ENCODE measurements at regions not wholly inside any gene's neighbourhood (a gene's known extent, or its start where the extent isn't known, plus 50 kb on each side); places are given as distances from the start of the nearest gene placed in this dataset.

DNA sequence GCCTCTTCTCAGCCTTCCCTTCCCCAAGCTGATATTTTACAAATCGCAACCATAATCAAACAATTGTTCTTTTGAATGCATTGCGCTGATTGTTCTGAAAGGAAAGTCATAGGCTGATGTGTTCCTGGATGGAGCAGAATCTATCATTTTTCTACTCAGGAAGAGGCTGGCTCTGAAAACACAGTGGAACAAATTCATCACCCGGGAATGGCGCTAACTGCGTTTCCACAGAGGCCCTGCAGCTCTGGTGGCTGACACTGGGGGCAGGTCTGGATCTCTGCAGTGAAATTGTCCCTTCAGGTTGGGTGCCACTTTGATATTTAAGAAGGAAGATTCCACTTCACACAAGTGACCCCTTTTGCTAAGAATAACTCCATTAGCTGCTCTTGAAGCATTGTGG lies 1060.8 kb downstream of the UQCRFS1 start (continued):
- no peak for TF ChIP-seq PML (IDR thresholded peaks at IDR 0.05; ENCODE audit: low read length)
- no peak for TF ChIP-seq NFXL1 (IDR thresholded peaks at IDR 0.05; ENCODE audit: borderline replicate concordance)
- no peak for TF ChIP-seq CEBPB (IDR thresholded peaks at IDR 0.05; ENCODE audit: borderline replicate concordance in 1 of 2, low read depth in 2 of 2, low read length in 2 of 2)

DNA sequence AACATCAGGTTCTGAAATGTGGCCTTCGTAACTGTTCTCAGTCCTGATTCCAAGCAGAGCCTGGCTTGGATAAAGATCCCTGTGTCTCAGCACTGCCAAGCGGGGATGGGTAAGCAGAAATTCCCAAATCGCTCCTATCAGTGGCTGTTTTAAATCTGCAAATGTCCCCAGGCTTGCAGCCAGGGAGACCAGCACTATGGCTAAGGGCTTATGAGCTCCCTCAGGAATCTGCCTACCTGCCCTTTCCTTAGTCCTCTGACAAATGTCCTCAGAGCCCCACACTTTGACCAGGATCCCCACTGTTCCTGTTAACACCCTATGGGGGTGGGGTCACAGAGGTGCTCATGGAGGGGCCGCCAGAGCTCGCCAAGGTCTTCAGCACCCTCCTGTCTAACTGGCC lies 1062.8 kb downstream of the UQCRFS1 start:
- Histone ChIP-seq H3K4me3 (no peak overlapping the region), H3K9me3 (replicated peaks; ENCODE audit: control insufficient read depth, insufficient read depth, low read length) (no peaks in the 10 kb centered on the region; the same call in 2 of the 3 replicates), H3K4me1 (ENCODE audit: control insufficient read depth, insufficient read depth, low read length) (no peaks in the 10 kb centered on the region), H2AFZ (ENCODE audit: control insufficient read depth, low read depth, low read length) (no peak overlapping the region), H3K4me2 (ENCODE audit: control insufficient read depth, insufficient read depth) (no peak overlapping the region), H3K27me3 (replicated peaks in 1 of 2; ENCODE audit: control insufficient read depth in 2 of 2, insufficient read depth in 2 of 2, low read length in 1 of 2) (no peaks in the 10 kb centered on the region), H4K20me1 (ENCODE audit: control insufficient read depth, insufficient read depth) (no peaks in the 10 kb centered on the region), H3K9ac (ENCODE audit: control insufficient read depth, insufficient read depth, low read length) (no peak overlapping the region), H3K27ac (ENCODE audit: control insufficient read depth, insufficient read depth) (no peak overlapping the region), H3K36me3 (ENCODE audit: control insufficient read depth in 2 of 2, insufficient read depth in 2 of 2, low read length in 1 of 2) (no peaks in the 10 kb centered on the region), H3K79me2 (ENCODE audit: control insufficient read depth, insufficient read depth, low read length) (no peaks in the 10 kb centered on the region)
- CTCF ChIA-PET: interaction anchor here (1.0 to 1.4 kb wide), 3 partner anchors 66 to 137 kb away, joined by 3 read pairs; no protein-coding TSS in a partner anchor
- SMC1A ChIA-PET (ENCODE audit: uncharacterized antibody, unreplicated experiment): interaction anchor here (1.2 to 4.2 kb wide), 11 partner anchors 9 to 158 kb away, joined by 3 to 17 read pairs (median 5); no protein-coding TSS in a partner anchor
- WGBS (ENCODE audit: insufficient coverage, insufficient replicate concordance, low lambda C conversion rate, missing lambda C conversion rate): 65% methylated on average over 5 of the region's 5 CpGs
- no TSS peak for BruUV-seq (replicated peaks)
- FAIRE-seq (no peak), ATAC-seq (no peak), DNase-seq (ENCODE audit: low read depth, low spot score) (no peak)
- POLR2A ChIA-PET: interaction anchor here (2.2 kb wide), 1 partner anchor 9 kb away, joined by 5 read pairs; no protein-coding TSS in a partner anchor
- intact Hi-C loops (cut with micrococcal nuclease; ENCODE audit: unreplicated experiment): no loop called here
- in situ Hi-C loops (cut with MboI): no loop called here
- TF ChIP-seq, protein P1, sequence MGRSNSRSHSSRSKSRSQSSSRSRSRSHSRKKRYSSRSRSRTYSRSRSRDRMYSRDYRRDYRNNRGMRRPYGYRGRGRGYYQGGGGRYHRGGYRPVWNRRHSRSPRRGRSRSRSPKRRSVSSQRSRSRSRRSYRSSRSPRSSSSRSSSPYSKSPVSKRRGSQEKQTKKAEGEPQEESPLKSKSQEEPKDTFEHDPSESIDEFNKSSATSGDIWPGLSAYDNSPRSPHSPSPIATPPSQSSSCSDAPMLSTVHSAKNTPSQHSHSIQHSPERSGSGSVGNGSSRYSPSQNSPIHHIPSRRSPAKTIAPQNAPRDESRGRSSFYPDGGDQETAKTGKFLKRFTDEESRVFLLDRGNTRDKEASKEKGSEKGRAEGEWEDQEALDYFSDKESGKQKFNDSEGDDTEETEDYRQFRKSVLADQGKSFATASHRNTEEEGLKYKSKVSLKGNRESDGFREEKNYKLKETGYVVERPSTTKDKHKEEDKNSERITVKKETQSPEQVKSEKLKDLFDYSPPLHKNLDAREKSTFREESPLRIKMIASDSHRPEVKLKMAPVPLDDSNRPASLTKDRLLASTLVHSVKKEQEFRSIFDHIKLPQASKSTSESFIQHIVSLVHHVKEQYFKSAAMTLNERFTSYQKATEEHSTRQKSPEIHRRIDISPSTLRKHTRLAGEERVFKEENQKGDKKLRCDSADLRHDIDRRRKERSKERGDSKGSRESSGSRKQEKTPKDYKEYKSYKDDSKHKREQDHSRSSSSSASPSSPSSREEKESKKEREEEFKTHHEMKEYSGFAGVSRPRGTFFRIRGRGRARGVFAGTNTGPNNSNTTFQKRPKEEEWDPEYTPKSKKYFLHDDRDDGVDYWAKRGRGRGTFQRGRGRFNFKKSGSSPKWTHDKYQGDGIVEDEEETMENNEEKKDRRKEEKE (IDR thresholded peaks at IDR 0.05): no peak
- TF ChIP-seq EED (IDR thresholded peaks at IDR 0.05; ENCODE audit: low read depth): no peak
- TF ChIP-seq BHLHE40 (IDR thresholded peaks at IDR 0.05; ENCODE audit: borderline replicate concordance in 1 of 2, low read depth in 2 of 2, low read length in 1 of 2): no peak
- RAD21 ChIA-PET (ENCODE audit: unreplicated experiment): interaction anchor here (1.2 to 3.4 kb wide), 8 partner anchors 21 to 137 kb away, joined by 3 to 20 read pairs (median 7); no protein-coding TSS in a partner anchor
